NCI-H524 (cell line): ENCODE measurements at regions not wholly inside any gene's neighbourhood (a gene's known extent, or its start where the extent isn't known, plus 50 kb on each side); places are given as distances from the start of the nearest gene placed in this dataset.

Experiments
- DNase-seq, 2 experiments: peaks; one replicate each; lab custom pipeline; 2025; lab: John Stamatoyannopoulos, UW

- DNase-seq, result no peak
These were observed 91.8 kb upstream of the KLF7 start for GRCh38 chr2:207257251-207258250.

DNA sequence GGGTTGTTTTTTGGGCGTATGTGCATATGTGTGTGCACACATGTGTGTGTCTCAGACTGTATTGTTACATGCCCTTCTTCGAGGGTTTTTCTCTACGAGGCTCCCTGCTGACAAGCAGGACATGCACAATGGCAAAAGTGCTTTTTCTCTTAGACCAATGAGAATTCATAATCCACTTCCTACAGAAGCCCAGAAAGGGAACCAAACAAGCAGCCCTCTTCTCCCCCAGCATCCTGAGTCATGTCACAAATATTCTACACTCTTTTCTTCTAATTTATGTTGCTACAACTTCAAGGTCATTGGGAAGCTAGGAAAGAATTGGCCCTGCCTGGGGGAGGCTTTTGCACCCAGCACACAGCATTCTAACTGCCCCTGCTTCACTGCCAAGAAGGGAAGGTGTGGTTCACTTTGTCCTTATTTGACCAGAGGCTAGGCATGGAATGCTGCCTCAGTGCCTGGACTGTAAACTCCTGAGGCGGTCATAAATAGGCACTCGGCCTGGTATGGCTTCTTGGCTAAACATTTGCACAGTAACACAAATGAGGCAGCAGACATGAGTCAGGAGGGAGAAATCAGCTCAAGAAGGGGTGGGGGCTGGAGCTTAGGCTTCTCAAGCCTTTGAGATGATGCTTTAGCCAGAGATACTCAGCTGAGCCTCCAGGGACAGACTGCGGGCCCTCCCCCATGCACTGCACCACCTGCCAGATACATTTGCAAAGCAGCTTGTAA is 92.7 kb upstream of the KLF7 start:
- peak; percentile 85 to 96 for DNase-seq

DNA sequence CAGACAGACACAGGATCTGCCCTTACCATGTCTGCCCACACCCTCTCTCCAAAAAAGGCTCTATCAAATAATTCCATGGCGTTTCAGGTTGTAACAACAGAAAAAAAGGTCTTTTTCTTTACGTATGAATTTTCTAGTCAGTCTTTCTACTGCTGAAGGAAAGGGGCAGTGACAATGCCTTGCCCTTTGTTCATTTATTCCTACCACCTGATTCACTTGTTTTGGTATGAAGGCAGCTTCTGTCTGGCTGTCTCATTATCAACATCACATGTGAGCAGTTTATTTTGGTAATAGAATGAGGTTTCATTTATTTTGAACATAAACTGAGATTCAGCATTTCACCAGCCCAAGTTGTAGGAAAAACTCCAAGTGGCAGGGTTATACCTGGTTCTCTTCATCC is 94.3 kb upstream of the KLF7 start:
- DNase-seq, result no peak

GRCh38 chr2:207260947-207261346 is 95.2 kb upstream of the KLF7 start:
- no peak for DNase-seq

- DNase-seq, result no peak
These were observed 98.6 kb upstream of the KLF7 start for GRCh38 chr2:207264310-207264709.

DNA sequence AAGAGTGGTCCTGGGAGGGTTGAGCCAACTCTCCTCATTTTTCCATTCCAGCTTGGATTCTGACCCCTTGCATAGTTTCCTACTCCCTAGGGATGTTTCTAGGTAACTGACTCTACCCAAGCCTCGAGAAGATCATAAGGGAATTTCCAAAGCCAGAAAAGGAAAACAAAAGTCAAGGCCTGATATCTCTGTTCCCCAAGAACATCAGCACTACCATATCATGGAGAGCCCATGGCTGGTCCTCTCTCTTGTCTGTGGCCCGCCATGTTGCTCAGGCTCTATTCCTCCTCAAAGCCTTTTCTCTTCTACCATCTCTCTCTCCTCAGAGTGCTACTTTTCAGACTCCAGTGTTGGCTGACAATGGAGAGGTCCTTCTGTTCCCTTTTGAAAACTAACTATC is 99.6 kb upstream of the KLF7 start:
- no peak for DNase-seq

GRCh38 chr2:207265869-207266268 is 100.1 kb upstream of the KLF7 start:
- DNase-seq, result no peak

DNA sequence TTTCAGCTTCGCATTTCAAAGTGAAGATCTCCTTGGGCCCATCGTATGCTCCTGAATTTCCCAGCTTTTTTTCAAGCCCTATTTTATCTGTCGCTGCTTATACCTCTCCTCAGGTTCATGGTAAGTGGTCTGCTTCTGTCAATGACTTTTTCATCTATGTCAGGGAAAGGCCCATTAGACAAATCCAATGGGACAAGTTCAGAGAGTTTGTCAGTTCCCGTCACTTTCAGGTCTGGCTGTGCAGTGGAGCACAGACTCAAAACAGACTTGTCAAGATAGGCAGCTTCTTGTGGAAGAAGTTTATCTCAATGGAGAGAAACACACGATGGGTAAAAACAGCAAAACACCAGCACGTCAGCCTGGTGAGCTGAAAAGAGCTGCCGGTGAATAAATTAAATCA is 100.9 kb upstream of the KLF7 start:
- DNase-seq, result no peak

- no peak for DNase-seq
These were observed 103.3 kb upstream of the KLF7 start for GRCh38 chr2:207269038-207269437.

DNA sequence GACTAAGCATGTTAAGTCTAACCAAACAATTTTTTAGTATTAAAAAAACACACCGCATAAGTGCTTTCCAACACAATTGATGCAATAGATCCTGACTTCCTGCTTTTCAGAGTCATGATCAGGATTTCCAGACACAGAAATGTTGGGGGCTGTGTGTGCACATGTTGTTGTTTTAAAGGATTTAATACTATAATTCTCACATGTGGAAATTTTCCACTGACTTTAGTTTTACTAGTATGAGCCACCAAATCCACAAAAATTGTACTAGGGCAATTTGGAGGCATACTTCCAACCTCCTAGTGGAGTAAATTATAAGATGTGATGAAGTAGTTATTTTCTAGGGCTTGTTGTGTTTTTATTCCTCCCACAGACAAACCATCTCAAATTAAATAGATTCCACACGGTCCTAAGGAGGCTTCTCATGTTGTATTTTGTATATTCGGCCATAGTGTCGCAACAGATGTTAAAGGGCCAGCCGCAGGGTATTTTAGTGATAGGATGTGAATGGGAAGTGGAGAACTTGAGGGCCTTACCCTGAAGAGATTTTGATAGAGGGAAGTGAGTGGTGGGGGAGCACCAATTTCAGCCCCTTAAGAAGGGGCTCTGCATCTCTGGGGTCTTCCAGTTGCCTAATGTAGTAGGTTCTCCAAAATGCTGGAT is 108.9 kb upstream of the KLF7 start:
- DNase-seq, result no peak

DNA sequence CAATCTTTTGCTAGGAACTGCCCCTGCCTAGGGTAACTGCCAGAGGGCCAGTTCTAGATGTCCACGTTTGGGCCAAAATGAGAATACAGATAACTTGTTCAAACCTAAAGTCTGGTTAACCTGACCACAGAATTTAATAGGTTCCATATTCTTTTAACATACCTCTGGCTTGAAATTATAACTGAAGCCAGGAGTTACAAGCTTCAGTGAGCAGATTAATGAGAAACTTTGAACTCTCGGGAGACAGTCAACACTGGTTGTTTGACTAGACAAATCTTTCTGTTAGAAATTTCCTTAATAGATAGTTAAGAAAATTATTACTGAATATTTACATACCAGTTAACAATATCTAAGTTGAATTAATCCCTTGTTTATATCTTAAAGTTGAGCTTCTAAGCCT is 110.0 kb upstream of the KLF7 start:
- DNase-seq, result no peak

GRCh38 chr2:207276248-207276647 is 110.5 kb upstream of the KLF7 start:
- DNase-seq, result no peak

GRCh38 chr2:207276858-207277257 is 111.1 kb upstream of the KLF7 start:
- no peak for DNase-seq

DNA sequence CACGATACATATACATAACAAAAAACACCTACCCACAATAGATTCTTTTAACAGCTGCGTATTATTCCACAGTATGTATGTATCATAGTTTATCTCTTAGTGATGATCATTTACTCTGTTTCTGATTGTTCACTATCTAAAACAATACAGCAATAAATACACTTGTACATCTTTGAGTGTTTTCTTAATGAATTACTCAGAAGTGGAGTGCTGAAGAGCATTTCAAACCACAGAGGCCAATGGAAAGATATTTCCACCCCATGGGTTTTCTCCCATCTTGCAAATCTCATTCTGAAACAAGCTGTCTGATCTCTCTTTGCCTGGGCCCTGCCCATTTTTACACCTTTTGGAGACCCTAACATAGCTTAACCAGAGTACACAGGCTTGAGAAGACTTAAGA is 113.8 kb upstream of the KLF7 start:
- DNase-seq, result no peak

DNA sequence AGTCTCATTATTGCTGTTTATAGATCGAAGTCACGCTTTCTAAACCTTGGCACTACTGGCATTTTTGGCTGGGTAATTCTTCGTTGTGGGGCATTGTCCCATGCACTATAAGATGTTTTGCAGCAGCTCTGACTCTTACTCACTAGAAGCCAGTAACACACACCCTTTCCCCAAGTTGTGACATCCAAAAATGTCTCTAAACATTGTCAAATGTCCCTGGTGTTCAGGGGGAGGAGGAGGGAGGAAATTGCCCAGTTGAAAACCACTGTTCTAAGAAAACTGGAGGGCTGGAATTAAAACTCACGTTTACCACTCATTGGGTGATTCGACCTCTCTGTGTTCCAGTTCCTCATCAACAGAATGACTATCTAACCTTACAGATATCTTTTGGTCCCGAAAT is 115.7 kb upstream of the KLF7 start:
- no peak for DNase-seq

- DNase-seq, result no peak
These were observed 117.2 kb upstream of the KLF7 start for GRCh38 chr2:207282916-207283315.

DNA sequence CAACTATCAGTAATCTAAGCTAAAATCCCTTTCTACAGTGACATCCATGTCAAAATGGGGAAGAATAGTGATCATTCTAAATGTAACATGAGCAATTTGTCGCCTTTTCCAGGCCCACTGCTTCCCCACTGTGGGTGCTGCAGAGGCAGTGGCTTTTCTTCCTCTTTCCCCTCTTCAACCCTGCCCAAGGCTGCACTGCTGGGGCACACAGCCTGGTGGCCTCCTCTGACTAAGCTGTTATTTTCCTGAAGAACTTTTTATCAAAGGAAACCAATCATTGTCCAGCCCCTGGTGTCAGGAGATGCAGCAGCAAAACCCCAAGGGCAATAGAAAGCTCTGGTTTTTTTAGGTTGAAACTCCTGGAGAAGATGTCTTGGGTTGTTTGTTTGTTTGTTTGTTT is 117.6 kb upstream of the KLF7 start:
- DNase-seq, result no peak

GRCh38 chr2:207284556-207285472 is 119.1 kb upstream of the KLF7 start:
- DNase-seq, result no peak

GRCh38 chr2:207285473-207285815 is 119.7 kb upstream of the KLF7 start:
- no peak for DNase-seq

GRCh38 chr2:207286106-207286505 is 120.4 kb upstream of the KLF7 start:
- no peak for DNase-seq

DNA sequence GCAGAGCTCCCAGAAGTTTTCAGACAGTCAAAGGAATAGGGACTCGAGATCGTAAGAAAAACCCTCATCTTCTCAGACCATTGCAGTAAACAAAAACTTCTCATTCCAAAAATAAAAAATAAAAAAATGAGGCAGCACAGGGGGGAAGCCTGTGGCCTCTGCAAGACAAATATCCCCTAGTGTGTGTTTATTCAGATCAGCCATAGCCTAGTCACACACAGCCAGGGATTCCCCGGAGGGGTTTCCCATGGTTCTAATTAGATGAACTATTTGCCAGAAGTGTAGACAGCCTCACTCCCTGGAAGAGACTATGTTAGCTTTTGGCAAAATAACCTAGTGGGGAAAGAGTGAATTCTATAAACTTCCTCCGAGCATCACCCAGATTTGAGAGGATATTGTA is 122.9 kb upstream of the KLF7 start:
- no peak for DNase-seq
